ENCODE measurements at regions not wholly inside any gene's neighbourhood (a gene's known extent, or its start where the extent isn't known, plus 50 kb on each side); places are given as distances from the start of the nearest gene placed in this dataset.

GRCh38 chr10:2951235-2951835, 116.0 kb upstream of the PFKP start:
- TF ChIP-seq USF2 (IDR thresholded peaks at IDR 0.05; ENCODE audit: low read depth, low read length) (no peak), RFX5 (IDR thresholded peaks at IDR 0.05; ENCODE audit: low read depth, low read length) (no peak), CTCF (conservative IDR thresholded peaks at IDR 0.05; ENCODE audit: low read depth, low read length) (no peak), ELK1 (IDR thresholded peaks at IDR 0.05; ENCODE audit: borderline replicate concordance, low read depth, low read length) (no peak), NFE2L2 (IDR thresholded peaks at IDR 0.05; ENCODE audit: low read depth, low read length) (no peak), MXI1 (IDR thresholded peaks at IDR 0.05; ENCODE audit: borderline replicate concordance, low read depth, low read length) (no peak), RAD21 (IDR thresholded peaks at IDR 0.05; ENCODE audit: low read length) (no peak), POLR2A (IDR thresholded peaks at IDR 0.05; ENCODE audit: low read depth, low read length) (no peak), CEBPB (IDR thresholded peaks at IDR 0.05; ENCODE audit: low read depth, low read length) (no peak), SMC3 (IDR thresholded peaks at IDR 0.05; ENCODE audit: low read depth, low read length) (no peak), MAZ (IDR thresholded peaks at IDR 0.05; ENCODE audit: borderline replicate concordance, low read depth, low read length) (no peak), MAFK (IDR thresholded peaks at IDR 0.05; ENCODE audit: low read depth, low read length) (no peak), BHLHE40 (IDR thresholded peaks at IDR 0.05; ENCODE audit: low read depth, low read length) (no peak), FOS (IDR thresholded peaks at IDR 0.05; ENCODE audit: low read depth, low read length) (no peak)
